ENCODE measurements at regions not wholly inside any gene's neighbourhood (a gene's known extent, or its start where the extent isn't known, plus 50 kb on each side); places are given as distances from the start of the nearest gene placed in this dataset.

DNA sequence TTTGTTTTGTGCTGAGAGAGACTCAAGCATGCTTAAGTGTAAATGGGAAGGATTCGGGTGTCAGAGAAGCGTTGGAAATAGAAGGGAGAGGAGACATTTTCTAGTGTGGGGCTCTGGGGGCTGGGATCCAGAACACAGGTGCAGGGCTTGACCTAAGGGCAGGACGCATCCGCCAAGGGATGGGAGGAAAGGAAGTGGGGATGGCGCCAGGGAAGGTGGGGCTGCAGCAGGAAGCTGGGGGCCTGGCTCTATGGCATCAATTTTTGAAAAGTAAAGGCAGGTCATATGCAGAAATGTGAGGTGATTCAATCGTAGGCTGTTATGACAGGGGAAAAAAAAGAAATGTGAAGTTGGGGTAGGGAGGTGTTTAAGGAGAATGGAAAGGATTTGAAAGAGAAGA, 143.2 kb upstream of the SERTAD2 start:
- TF ChIP-seq, protein P1, sequence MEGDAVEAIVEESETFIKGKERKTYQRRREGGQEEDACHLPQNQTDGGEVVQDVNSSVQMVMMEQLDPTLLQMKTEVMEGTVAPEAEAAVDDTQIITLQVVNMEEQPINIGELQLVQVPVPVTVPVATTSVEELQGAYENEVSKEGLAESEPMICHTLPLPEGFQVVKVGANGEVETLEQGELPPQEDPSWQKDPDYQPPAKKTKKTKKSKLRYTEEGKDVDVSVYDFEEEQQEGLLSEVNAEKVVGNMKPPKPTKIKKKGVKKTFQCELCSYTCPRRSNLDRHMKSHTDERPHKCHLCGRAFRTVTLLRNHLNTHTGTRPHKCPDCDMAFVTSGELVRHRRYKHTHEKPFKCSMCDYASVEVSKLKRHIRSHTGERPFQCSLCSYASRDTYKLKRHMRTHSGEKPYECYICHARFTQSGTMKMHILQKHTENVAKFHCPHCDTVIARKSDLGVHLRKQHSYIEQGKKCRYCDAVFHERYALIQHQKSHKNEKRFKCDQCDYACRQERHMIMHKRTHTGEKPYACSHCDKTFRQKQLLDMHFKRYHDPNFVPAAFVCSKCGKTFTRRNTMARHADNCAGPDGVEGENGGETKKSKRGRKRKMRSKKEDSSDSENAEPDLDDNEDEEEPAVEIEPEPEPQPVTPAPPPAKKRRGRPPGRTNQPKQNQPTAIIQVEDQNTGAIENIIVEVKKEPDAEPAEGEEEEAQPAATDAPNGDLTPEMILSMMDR (conservative IDR thresholded peaks at IDR 0.05 in 1 of 2, IDR thresholded peaks at IDR 0.05 in 1 of 2; ENCODE audit: low read depth in 1 of 2, low read length in 2 of 2) = no peak
- TF ChIP-seq EZH2 (IDR thresholded peaks at IDR 0.05; ENCODE audit: low read length, missing control alignments) = no peak

Measured in fibroblast of lung (primary cell).